HL-60 (cell line): ENCODE measurements at regions not wholly inside any gene's neighbourhood (a gene's known extent, or its start where the extent isn't known, plus 50 kb on each side); places are given as distances from the start of the nearest gene placed in this dataset.
"Not testable (repeated sequence)": the region's sequence is repeated elsewhere in the genome, so short reads cannot be mapped to it uniquely, and the experiment has no call there.

Experiments
- DNase-seq, 2 experiments: peaks; one replicate each; pipeline ENCODE4 v3.0.0-alpha.2; 2010 to 2020; ENCODE audit warnings: low read depth in 1 of 2, low spot score in 1 of 2
- H3K27ac ChIP-seq: fragments of 250-450 bp; sonication (Bioruptor Pico); replicated peaks from 2 replicates; pipeline ENCODE4 v1.5.1; 2020; ENCODE audit warnings: mild to moderate bottlenecking, moderate library complexity
- H3K27me3 ChIP-seq: fragments of 250-450 bp; sonication (Bioruptor Pico); 2 replicates; pipeline ENCODE4 v1.5.1; 2021; ENCODE audit warnings: mild to moderate bottlenecking, moderate library complexity; ENCODE audit not compliant: insufficient read depth, poor library complexity, severe bottlenecking
- H3K4me3 ChIP-seq: replicated peaks from 2 replicates; pipeline ENCODE4 v1.5.1; 2011; ENCODE audit warnings: mild to moderate bottlenecking, control low read depth, low read length; ENCODE audit not compliant: insufficient read depth
- GABPA ChIP-seq: IDR thresholded peaks from 2 replicates; pipeline ENCODE4 v1.6.1; 2012; ENCODE audit warnings: low read depth
- POLR2AphosphoS5 ChIP-seq: IDR thresholded peaks from 2 replicates; pipeline ENCODE4 v1.6.1; 2012; ENCODE audit warnings: low read depth
- SPI1 ChIP-seq: IDR thresholded peaks from 2 replicates; pipeline ENCODE4 v1.6.1; 2012; ENCODE audit warnings: low read depth, mild to moderate bottlenecking, borderline replicate concordance
- TF ChIP-seq, protein P1 (sequence below): IDR thresholded peaks from 2 replicates; pipeline ENCODE4 v1.6.1; 2012; ENCODE audit warnings: low read depth; ENCODE audit not compliant: insufficient replicate concordance
- TF ChIP-seq, protein P2 (sequence below): IDR thresholded peaks from one replicate; pipeline ENCODE4 v1.5.1; 2011; ENCODE audit warnings: low read length, control low read depth, inconsistent platforms; ENCODE audit not compliant: insufficient read depth

DNA sequence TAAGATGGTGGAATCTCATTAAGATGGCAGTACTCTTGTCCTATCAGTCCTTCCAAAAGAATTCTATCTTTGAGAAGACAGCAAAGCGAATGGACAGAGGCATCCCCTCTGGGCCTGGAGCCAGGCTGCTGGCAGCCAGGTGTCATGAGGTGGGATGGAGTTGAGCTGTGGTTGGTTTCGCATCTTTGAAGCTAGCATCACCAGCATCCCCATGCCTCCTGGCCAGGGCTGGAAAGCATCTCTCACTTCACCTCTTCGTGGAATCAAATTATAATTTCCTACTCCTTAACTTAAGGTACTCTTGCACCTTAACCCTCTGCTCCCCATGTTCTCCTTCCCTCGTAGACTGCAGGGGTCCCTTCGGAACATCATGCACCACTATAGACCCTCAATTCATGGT, 248.3 kb downstream of the GADD45G start:
- no peak overlapping the region for H3K4me3 ChIP-seq
- H3K27me3 ChIP-seq: no peaks in the 10 kb centered on the region
- H3K27ac ChIP-seq: no peak overlapping the region
- no peak for DNase-seq
- TF ChIP-seq, protein P1, sequence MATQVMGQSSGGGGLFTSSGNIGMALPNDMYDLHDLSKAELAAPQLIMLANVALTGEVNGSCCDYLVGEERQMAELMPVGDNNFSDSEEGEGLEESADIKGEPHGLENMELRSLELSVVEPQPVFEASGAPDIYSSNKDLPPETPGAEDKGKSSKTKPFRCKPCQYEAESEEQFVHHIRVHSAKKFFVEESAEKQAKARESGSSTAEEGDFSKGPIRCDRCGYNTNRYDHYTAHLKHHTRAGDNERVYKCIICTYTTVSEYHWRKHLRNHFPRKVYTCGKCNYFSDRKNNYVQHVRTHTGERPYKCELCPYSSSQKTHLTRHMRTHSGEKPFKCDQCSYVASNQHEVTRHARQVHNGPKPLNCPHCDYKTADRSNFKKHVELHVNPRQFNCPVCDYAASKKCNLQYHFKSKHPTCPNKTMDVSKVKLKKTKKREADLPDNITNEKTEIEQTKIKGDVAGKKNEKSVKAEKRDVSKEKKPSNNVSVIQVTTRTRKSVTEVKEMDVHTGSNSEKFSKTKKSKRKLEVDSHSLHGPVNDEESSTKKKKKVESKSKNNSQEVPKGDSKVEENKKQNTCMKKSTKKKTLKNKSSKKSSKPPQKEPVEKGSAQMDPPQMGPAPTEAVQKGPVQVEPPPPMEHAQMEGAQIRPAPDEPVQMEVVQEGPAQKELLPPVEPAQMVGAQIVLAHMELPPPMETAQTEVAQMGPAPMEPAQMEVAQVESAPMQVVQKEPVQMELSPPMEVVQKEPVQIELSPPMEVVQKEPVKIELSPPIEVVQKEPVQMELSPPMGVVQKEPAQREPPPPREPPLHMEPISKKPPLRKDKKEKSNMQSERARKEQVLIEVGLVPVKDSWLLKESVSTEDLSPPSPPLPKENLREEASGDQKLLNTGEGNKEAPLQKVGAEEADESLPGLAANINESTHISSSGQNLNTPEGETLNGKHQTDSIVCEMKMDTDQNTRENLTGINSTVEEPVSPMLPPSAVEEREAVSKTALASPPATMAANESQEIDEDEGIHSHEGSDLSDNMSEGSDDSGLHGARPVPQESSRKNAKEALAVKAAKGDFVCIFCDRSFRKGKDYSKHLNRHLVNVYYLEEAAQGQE: no peak
- TF ChIP-seq SPI1: no peak

DNA sequence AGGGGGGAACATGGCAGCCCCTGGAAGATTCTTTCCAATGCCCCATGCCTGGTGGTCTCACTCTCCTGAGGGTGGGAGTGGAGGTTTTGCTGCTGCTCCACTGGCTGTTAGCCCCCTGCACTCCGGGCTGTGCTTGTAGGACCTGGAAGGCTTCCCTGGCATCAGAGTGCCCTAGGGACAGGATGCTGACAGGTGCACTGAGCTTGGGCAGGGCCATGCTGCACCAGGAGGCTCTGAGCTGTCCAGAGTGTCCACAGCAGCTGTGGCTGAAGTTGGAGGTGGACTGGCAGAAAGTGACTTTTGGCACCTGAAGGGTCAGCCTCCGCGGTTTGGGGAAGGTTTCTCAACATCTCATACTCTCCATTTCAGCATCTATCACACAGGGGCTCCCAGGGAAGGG, 249.1 kb downstream of the GADD45G start:
- Histone ChIP-seq H3K27ac (no peak overlapping the region), H3K27me3 (peaks cover 3% of the 10 kb centered on the region), H3K4me3 (no peak overlapping the region)
- TF ChIP-seq GABPA: no peak
- TF ChIP-seq POLR2AphosphoS5: no peak
- no peak for TF ChIP-seq SPI1
- TF ChIP-seq, protein P1: no peak
- DNase-seq: no peak

DNA sequence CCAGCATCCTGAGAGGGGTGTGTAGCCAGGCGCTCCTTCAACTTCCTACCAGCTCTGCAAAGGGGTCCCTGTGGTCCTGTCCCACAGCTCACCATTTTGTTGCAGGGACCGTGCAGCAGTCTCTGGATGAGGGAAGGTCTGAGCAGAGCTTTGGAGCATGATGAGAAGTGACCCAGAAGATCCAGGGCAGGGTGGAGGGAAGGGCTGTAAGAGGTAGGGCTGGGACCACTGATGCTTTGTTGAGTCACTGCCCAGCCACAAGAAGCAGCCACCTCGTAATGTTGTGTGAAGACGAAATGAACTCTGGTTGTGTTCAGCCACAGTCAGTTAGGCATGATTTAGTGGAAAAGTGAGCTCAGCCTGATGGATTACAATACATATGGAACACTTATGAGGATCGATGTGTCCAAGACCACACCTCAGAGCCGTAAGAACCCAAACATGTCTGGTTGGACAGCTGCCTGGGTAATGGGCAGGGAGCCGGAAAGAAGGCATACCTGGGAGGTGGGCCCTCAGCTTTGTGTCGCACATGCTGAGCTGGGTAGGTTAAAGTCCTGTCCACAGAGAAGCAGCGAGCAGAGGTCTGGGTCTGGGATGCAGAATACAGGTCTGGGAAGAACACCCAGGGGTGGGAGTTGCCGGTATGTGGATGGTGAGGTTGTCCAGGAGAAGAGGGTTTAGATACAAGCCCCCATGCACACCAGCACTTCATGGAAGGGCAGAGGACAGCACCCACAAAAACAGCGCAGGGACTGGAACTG, 250.1 kb downstream of the GADD45G start:
- TF ChIP-seq GABPA (no peak), SPI1 (no peak), POLR2AphosphoS5 (no peak)
- TF ChIP-seq, protein P1: no peak
- TF ChIP-seq, protein P2, sequence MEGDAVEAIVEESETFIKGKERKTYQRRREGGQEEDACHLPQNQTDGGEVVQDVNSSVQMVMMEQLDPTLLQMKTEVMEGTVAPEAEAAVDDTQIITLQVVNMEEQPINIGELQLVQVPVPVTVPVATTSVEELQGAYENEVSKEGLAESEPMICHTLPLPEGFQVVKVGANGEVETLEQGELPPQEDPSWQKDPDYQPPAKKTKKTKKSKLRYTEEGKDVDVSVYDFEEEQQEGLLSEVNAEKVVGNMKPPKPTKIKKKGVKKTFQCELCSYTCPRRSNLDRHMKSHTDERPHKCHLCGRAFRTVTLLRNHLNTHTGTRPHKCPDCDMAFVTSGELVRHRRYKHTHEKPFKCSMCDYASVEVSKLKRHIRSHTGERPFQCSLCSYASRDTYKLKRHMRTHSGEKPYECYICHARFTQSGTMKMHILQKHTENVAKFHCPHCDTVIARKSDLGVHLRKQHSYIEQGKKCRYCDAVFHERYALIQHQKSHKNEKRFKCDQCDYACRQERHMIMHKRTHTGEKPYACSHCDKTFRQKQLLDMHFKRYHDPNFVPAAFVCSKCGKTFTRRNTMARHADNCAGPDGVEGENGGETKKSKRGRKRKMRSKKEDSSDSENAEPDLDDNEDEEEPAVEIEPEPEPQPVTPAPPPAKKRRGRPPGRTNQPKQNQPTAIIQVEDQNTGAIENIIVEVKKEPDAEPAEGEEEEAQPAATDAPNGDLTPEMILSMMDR: no peak
- no peak for DNase-seq
- no peak overlapping the region for H3K4me3 ChIP-seq
- peaks cover 3% of the 10 kb centered on the region for H3K27me3 ChIP-seq
- no peak overlapping the region for H3K27ac ChIP-seq

DNA sequence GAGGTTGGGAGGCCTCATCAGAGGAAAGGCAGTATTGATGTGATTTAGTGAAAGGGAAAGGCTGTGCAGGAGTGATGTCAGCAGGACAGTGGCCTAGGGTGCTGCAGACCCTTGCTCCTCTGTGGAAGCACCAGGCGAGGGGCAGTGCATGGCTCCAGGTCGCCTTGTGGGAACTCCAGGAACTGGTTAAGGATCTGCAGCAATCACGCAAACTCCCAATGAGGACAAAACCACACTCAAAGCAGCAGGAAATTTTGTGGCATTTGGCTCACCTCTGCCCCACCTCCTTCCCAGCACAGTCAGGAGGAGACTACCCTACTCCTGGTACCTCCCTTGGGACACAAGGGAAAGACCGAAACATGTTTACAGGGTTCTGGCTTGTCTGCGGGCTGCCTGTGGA, 251.5 kb downstream of the GADD45G start:
- H3K4me3 ChIP-seq, H3K27ac ChIP-seq, DNase-seq, H3K27me3 ChIP-seq: not testable (repeated sequence)

DNA sequence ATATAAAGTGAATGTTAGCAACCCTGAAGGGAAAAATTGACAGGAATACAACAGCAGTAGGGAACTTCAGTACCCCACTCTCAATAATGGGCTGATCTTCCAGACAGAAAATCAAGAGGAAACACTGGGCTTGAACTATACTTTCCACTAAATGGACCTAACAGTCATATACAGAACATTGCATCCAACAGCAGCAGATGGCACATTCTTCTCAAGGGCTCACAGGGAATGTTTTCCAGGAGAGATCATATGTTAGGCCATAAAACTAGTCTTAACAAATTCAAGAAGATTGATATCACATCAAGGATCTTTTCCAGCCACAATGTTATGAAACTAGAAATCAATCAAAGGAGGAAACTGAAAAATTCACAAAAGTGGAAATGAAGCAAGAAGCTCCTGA, 252.1 kb downstream of the GADD45G start:
- H3K27me3 ChIP-seq, H3K27ac ChIP-seq, H3K4me3 ChIP-seq, DNase-seq: not testable (repeated sequence)

DNA sequence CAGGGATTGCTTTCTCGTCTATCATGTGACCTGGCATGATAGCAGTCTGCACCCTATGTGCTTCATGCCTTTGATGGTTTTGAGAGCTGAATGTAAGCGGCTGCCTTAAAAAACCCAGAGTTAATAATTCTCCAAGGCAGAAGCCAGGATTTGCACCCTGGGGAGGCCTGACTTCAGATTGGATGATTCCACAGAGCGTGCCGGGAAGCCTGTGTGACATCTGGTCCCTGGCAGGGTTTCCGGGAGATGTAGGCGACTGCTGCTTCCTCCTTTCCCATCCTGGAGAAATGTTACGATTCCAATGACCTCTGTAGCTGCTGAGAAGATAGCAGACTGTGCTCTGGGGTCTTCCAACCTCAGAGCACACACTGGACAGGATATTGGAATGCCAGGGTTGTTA, 255.0 kb downstream of the GADD45G start:
- not testable (repeated sequence) for DNase-seq, H3K27ac ChIP-seq, H3K27me3 ChIP-seq, H3K4me3 ChIP-seq

DNA sequence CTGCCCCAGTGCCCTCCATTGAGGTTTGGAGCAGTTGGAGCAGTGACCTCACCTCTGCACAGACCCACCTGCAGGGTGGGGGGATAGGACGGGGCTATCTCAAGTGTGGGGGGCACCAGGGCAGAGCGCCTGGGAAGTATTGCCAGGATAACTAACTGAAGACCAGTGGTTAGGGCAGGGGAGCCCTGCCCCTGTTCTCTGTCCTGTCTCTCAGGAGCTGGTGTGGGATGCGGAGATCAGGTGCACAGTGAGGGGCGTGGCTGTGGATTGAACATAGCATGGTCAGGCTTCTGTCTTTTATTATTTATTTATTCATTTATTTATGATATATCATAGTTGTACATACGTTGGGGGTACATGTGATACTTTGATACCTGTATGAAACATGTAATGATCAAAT, 256.6 kb downstream of the GADD45G start:
- not testable (repeated sequence) for H3K27me3 ChIP-seq, H3K4me3 ChIP-seq, DNase-seq, H3K27ac ChIP-seq
